ENCODE measurements at regions not wholly inside any gene's neighbourhood (a gene's known extent, or its start where the extent isn't known, plus 50 kb on each side); places are given as distances from the start of the nearest gene placed in this dataset.
A peak's percentile ranks its signal among the peaks of the same experiment; 100 is the strongest.

- no peaks in the 10 kb centered on the region for H3K27me3 ChIP-seq (ENCODE audit: control insufficient read depth, insufficient read depth, low read length)
- peak overlapping the region; percentile 84 for H2BK20ac ChIP-seq (ENCODE audit: low read depth, low read length)
- peak overlapping the region; percentile 48; the same call in 1 of the 2 replicates for H3K56ac ChIP-seq (ENCODE audit: extremely low read depth, insufficient read depth, low read length)
- TF ChIP-seq POLR2A (IDR thresholded peaks at IDR 0.05; ENCODE audit: low read depth, low read length): no peak
- no peak for TF ChIP-seq CEBPB (IDR thresholded peaks at IDR 0.05; ENCODE audit: low read depth, low read length)
- TF ChIP-seq CHD1 (IDR thresholded peaks at IDR 0.05; ENCODE audit: low read depth, low read length): no peak
- TF ChIP-seq BHLHE40 (IDR thresholded peaks at IDR 0.05; ENCODE audit: low read depth, low read length): no peak
- TF ChIP-seq MAZ (IDR thresholded peaks at IDR 0.05; ENCODE audit: borderline replicate concordance, low read depth, low read length): no peak
- peak; percentile 63 for TF ChIP-seq CTCF (conservative IDR thresholded peaks at IDR 0.05; ENCODE audit: low read depth, low read length)
- TF ChIP-seq RCOR1 (IDR thresholded peaks at IDR 0.05; ENCODE audit: insufficient replicate concordance, low read length): no peak
- TF ChIP-seq USF2 (IDR thresholded peaks at IDR 0.05; ENCODE audit: low read depth, low read length): no peak
- TF ChIP-seq RFX5 (IDR thresholded peaks at IDR 0.05; ENCODE audit: low read depth, low read length): no peak
- TF ChIP-seq NFE2L2 (IDR thresholded peaks at IDR 0.05; ENCODE audit: low read depth, low read length): no peak
- no peak for TF ChIP-seq FOS (IDR thresholded peaks at IDR 0.05; ENCODE audit: low read depth, low read length)
- no peak for TF ChIP-seq MXI1 (IDR thresholded peaks at IDR 0.05; ENCODE audit: borderline replicate concordance, low read depth, low read length)
- no peak for TF ChIP-seq MAFK (IDR thresholded peaks at IDR 0.05; ENCODE audit: low read depth, low read length)
- peak; percentile 63 for TF ChIP-seq SMC3 (IDR thresholded peaks at IDR 0.05; ENCODE audit: low read depth, low read length)
- TF ChIP-seq RAD21 (IDR thresholded peaks at IDR 0.05; ENCODE audit: low read length): peak; percentile 46
- TF ChIP-seq ELK1 (IDR thresholded peaks at IDR 0.05; ENCODE audit: borderline replicate concordance, low read depth, low read length): no peak
- in situ Hi-C loops (cut with MboI; ENCODE audit: low sequenced_read_pairs): loop anchor here (10.0 to 25.0 kb wide), 5 partner anchors 209 to 1309 kb away; partner anchors contain the start of gene TWIST1
- H2BK5ac ChIP-seq (ENCODE audit: low read depth, low read length, poor library complexity, severe bottlenecking): no peak overlapping the region
- no peaks in the 10 kb centered on the region for H3K9me3 ChIP-seq (ENCODE audit: control insufficient read depth, insufficient read depth, low read length)
- no TSS peak for BruUV-seq (replicated peaks)
- H2AK5ac ChIP-seq (ENCODE audit: low read depth, low read length): 0 out of 2 replicates have a peak overlapping the region, but pooled peaks have one; percentile 37
- no peaks in the 10 kb centered on the region for H3K36me3 ChIP-seq (ENCODE audit: control insufficient read depth, insufficient read depth, low read length)
- peak overlapping the region; percentile 66; the same call in 1 of the 2 replicates for H3K4me2 ChIP-seq (ENCODE audit: low read depth, low read length)
- ATAC-seq (ENCODE audit: low read depth) (no peak), DNase-seq (peak; percentile 28)
- peak overlapping the region; percentile 98 for H3K18ac ChIP-seq (ENCODE audit: low read depth, low read length)
- dilution Hi-C loops (cut with HindIII; ENCODE audit: low sequenced_read_pairs, unreplicated experiment): no loop called here
- H4K8ac ChIP-seq (ENCODE audit: low read depth in 2 of 2, low read length in 2 of 2): peak overlapping the region in 1 of 2 experiments; percentile 74; a peak in 2 of 4 replicates
- H3K14ac ChIP-seq (replicated peaks; ENCODE audit: low read depth, low read length): peak overlapping the region; percentile 82
- peaks cover 9% of the 10 kb centered on the region for H3K4me1 ChIP-seq (ENCODE audit: control insufficient read depth, insufficient read depth, low read length)
- H4K91ac ChIP-seq (ENCODE audit: insufficient read depth, low read depth, low read length): peak overlapping the region; percentile 34
- ChIA-PET CTCF (interaction anchor here (0.6 kb wide), 1 partner anchor 216 kb away, joined by 4 read pairs; no protein-coding TSS in a partner anchor), POLR2A (ENCODE audit: unreplicated experiment) (no interaction called here)
- no peak overlapping the region for H3K4me3 ChIP-seq (ENCODE audit: insufficient read depth, low read depth, low read length)
- H3K23ac ChIP-seq (ENCODE audit: low read depth, low read length): no peak overlapping the region
- no peaks in the 10 kb centered on the region for H3K79me1 ChIP-seq (ENCODE audit: low read depth in 1 of 2, low read length in 2 of 2)
- H4K5ac ChIP-seq (ENCODE audit: low read depth, low read length): peak overlapping the region; percentile 93
- peak overlapping the region; percentile 84 for H2AFZ ChIP-seq (replicated peaks; ENCODE audit: low read length, poor library complexity)
- no peaks in the 10 kb centered on the region for H4K20me1 ChIP-seq (ENCODE audit: insufficient read depth, low read length)
- peak overlapping the region; percentile 78; the same call in 1 of the 2 replicates for H3K4ac ChIP-seq (ENCODE audit: low read depth, low read length)
- H2BK15ac ChIP-seq (ENCODE audit: low read depth, low read length): peak overlapping the region; percentile 29; the same call in 1 of the 3 replicates
- H3K9ac ChIP-seq (ENCODE audit: low read depth, low read length): peak overlapping the region; percentile 32; the same call in 1 of the 2 replicates
- no peak overlapping the region for H2AK9ac ChIP-seq (replicated peaks; ENCODE audit: low read depth, low read length, poor library complexity)
- no peaks in the 10 kb centered on the region for H3K9me1 ChIP-seq (ENCODE audit: insufficient read depth, low read length)
- H2BK120ac ChIP-seq (ENCODE audit: low read depth, low read length): peak overlapping the region; percentile 73; the same call in 1 of the 2 replicates
- intact Hi-C loops (cut with micrococcal nuclease): loop anchor here (1.0 to 5.0 kb wide), 2 partner anchors 146 to 215 kb away; no protein-coding TSS in a partner anchor
- H3K27ac ChIP-seq (ENCODE audit: insufficient read depth, low read length): no peak overlapping the region
- no CpG with 5 or more reads among the region's 5 CpGs for WGBS, 2 experiments (ENCODE audit: extremely low coverage in 2 of 2, insufficient read length in 1 of 2)
Measured at GRCh38 chr7:18356191-18356645, 139.3 kb upstream of the HDAC9 start.

Data from IMR-90 (cell line).